Kidney tubule cell (primary cell): ENCODE measurements at regions not wholly inside any gene's neighbourhood (a gene's known extent, or its start where the extent isn't known, plus 50 kb on each side); places are given as distances from the start of the nearest gene placed in this dataset.

Source experiments
- DNase-seq: peaks from one replicate; pipeline ENCODE4 v3.0.0-alpha.2; 2018; ENCODE audit warnings: low spot score

DNA sequence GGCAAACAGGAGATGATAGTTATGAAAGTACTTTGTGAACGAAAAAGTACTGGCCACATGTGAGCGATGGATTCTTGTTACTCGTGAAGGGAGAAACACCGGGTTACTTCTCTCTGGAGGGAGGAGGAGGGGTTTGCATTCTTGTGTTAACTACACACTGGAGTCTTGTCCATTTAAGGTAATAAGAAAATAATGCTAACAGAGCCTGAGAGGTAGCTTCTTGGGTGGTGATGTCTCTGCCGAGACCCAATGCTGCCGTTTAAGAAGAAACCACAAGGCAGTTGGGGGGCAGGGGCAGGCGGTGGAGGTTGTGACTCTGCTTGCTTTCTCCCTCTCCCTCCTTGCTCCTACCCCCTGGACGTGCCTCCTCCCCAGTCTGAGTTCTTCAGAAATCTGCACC lies 100.9 kb upstream of the ROPN1 start:
- peak; percentile 21 for DNase-seq

- DNase-seq: no peak
These were observed 102.6 kb upstream of the ROPN1 start for GRCh38 chr3:124094496-124094895.

- DNase-seq: peak; percentile 42
These were observed 105.6 kb upstream of the ROPN1 start for GRCh38 chr3:124097362-124098131.

DNA sequence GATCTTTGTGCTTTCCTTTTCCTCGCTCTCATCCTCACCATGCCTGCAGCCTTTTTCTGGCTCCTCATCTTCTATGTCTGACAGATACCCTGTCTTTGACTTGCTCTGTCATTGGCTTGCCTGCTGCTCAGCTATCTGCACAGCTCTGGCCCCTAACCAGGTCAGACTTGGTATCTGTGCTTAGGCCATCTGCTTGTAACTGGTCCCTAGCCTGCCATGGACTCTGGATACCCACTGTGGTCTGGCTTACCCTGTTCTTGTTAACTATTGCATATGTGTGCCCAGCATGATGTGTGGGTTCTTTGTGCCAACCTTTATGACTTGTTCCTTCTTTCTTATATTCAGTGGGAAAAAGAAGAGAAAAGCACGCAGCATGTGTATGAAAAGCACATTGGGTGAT lies 109.7 kb upstream of the ROPN1 start:
- no peak for DNase-seq

DNA sequence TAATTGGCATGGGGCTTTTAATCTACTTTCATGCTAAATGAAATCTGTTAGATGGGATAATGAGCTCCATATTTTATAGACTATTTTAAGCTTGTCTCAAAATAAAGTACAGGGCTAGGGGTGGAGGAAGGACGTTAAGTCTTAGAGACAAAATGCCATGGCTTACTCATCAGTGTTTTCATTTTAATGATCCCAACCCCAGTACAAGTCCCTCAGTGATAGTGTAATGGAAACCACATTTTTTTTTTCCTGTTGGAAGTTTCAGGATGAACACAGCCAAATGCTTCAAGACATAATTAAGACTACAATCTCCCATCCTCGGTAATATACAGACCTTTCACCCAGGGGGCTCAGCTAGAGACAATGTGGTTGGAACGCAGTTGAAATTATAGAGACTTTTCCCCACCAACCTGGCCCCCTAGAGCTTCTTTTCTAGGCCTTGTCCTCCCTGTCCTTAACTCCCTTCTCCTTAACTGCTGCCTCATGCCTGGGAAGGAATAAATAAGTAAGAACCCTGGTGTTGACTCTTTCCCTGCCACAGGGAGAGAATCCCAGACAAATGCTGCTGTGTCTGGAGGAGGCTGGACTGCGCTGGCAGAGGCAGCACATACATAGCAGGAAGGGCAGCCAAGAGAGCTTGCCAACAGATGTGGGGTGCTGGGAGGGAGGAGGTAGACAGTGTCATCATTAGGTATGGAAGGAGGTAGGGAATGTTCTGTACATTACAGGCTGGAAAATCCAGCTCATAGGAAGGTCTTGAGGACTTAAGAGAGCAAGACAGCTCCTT lies 115.4 kb upstream of the ROPN1 start:
- DNase-seq: no peak

DNA sequence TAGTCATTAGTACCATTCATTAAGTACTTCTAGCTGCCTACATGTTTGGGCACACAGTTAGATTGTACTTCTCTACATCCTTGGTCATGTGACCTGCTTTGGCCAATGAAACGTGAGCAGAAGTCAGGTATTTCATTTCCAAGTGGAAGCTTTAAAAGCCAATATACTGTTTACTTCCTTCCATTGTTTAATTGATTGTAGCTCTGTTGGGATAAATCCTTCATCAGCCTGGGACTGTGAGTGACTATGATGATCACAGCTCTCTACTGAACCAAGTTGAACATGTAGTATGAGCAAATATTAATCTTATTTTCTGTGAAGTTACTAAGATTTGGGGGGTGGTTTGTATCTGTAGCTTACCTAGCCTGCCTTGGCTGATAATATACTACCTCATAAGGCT lies 116.5 kb upstream of the ROPN1 start:
- no peak for DNase-seq

- DNase-seq: no peak
These were observed 121.6 kb upstream of the ROPN1 start for GRCh38 chr3:124113485-124113884.

GRCh38 chr3:124115279-124115678 lies 123.4 kb upstream of the ROPN1 start:
- no peak for DNase-seq

DNA sequence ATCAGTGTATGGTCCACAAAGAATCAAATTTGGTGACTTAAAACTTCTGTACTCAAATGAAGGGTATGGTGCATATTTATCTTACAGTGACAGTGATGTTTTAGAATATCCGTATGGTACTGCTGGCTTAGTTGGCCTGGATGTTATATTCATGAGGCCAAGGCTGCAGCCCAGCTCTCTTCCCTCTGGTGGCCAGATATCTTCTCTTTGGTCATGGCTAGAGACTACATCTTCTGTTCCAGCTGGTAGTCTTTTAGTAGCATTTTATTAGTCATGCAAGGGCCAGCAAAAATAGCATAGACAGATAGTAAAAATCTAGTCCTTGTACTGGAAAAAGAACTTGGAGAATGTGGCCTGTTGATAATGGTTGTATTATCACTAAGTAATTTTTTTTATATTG lies 124.0 kb upstream of the ROPN1 start:
- no peak for DNase-seq

DNA sequence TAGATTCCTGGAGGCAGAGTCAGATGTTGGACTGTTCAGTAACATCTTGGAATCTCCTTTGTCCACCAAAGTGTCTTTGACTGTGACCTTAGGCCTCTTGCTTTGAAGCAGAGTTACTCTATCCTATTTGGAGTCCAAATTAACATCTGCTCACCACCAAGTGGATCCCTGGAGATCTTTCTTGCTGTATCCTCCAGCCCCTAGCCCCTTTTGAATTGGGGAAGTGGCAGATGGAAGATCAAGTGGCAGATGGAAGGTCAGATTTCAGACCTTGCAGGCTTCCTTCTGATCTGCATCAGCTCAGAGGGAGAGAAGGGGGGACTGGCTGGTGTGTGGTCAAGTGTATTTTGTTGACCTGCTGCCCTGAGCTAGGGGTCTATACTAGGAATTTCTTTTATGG lies 125.0 kb upstream of the ROPN1 start:
- DNase-seq: no peak

GRCh38 chr3:124117486-124117885 lies 125.6 kb upstream of the ROPN1 start:
- peak; percentile 18 for DNase-seq

- no peak for DNase-seq
These were observed 126.5 kb upstream of the ROPN1 start for GRCh38 chr3:124118397-124118796.

- peak; percentile 57 for DNase-seq
These were observed 127.3 kb upstream of the ROPN1 start for GRCh38 chr3:124119056-124119716.

DNA sequence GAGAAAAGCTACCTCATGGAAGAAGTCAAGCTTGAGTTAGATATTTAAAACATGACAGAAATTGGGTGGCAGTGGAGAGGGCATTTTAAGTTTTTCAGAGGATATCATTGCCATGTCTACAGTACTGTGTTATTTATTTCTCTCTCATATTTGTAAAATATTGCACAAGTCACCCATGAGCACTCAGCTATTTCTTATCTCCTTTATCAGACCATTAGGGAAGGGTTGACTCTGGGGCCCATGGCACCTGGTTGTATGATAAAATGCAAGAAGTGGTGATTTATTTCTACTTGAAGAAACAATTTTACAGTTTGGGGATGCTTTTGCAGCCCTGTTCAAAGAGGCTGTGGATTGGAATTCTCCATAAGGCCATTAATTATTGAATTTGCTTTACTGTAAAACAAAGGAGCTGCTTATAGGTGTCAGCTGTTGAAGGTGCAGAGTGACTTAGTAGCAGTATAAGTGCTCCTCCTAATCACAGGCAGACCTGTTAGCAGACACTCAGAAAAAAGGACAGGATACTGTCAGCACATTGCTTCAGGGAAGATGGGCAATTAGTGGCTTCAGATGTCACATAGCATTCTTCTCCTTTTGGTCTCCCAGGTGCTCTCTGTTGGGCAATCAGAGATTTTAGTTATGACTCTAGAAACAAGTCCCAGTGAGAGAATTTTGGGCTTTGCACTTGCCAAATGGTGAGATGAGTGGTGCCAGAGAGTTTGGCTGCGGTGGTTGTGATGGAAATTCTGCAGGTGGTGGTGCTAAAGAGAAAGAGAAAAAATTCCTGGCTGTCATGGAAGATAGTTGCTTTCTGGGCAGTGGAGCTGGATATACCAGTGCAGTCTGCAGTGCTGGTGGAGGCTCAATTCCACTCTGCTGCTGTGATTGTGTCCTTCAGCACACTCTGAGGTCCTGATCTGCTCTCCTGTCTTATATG lies 129.7 kb upstream of the ROPN1 start:
- DNase-seq: no peak

DNA sequence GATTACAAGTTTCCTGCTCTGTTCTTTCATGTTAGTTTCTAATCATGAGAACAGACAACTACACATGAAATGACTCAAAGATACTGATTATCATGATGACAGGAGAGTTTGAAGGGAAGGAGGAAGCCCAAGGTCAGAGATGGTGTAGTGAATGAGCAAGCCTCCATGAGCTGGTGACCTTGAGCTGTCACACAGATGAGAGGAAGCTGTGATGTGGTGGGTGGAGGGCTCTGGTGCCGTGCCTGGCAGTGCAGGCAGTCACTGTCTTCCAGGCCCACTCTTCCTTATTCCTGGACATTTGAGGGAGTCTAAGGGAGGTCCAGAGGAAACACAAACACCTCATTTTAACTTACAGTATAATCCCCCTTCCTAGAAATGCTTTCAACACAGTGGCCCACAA lies 133.4 kb upstream of the ROPN1 start:
- no peak for DNase-seq

DNA sequence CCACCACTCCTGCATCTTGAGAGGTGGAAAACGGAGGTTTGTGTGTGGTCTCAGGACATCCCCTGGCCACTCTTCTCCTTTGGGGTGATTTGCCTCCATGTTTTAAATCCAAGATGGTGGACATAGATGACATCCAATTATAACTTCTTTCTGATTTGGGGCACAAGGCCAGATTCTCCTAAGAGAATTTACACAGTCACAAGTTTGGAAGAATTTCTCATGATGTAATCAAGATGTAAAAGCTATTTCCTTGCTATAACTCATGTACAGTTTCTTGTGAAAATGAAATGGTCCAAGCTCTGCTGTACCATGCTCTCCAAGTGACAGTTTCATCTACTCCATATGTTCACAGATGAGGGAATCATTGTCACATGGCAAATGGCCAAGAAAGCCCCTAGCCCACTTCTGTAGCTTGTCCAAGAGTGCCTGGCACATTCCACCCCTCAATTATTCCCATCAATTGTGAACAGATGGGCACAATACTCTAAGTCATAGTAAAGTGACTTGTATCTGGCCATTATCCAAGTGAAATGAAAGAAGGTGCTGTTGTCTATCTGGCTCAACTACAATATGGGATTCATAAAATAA lies 134.6 kb upstream of the ROPN1 start:
- no peak for DNase-seq

- DNase-seq: peak; percentile 7
These were observed 139.2 kb upstream of the ROPN1 start for GRCh38 chr3:124131158-124131557.

- DNase-seq: peak; percentile 31
These were observed 139.7 kb upstream of the ROPN1 start for GRCh38 chr3:124131580-124131979.

DNA sequence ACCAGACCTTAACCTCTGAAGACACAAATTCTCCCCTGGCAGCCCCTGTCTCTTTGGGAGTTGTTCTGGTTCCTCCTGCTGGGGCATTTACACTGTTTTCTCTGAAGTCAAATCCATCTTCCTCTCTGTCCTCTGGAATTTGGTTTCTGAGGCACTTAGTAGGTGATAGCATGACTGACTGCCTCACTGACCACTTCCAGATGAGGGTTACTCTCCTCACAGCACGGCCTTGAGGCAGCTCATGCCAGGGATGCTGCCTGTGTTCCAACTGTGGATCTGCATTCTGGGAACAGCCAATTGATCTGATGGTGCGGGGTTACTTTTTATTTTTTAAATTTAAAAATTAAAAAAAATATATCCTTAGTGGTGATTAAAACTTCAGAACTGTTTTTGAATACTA lies 140.9 kb upstream of the ROPN1 start:
- no peak for DNase-seq

GRCh38 chr3:124133366-124133940 lies 141.5 kb upstream of the ROPN1 start:
- DNase-seq: no peak

DNA sequence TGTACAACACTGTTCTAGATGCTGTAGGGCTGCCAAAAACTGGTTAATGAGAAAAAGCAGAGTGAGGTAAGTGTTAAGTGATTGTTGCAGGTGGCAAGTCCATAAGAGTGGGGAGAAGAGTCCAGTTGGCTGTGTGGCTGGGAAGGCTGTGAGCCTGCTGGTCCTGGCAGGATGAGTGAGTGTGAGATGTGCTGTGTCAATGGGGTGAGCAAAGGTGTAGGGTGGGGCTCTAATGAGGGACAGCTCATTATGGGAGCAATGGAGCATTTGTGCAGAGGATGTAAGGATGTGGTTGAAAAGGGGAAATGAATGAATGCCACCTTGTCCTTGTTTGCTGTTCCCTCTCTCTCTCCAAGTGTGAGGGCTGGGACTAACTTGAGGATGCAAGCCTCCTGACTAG lies 145.3 kb upstream of the ROPN1 start:
- peak; percentile 42 for DNase-seq
